Activated CD8-positive, alpha-beta T cell treated with anti-CD3 and anti-CD28 coated beads, Interleukin-2, amount 10 ng/mL, durations not matched to agents 7 days and 5 days (primary cell): ENCODE measurements at regions not wholly inside any gene's neighbourhood (a gene's known extent, or its start where the extent isn't known, plus 50 kb on each side); places are given as distances from the start of the nearest gene placed in this dataset.
A peak's percentile ranks its signal among the peaks of the same experiment; 100 is the strongest.

ENCODE experiments used
- ATAC-seq: fragments of 150-1000 bp; cut with Tn5 transposase; one replicate; pipeline ENCODE4 v1.10.0; 2021; ENCODE audit warnings: moderate library complexity
- CTCF ChIA-PET: fragments of 350-600 bp; sonication (Branson Sonifier 250); formaldehyde crosslinking; loops from one replicate; lab custom pipeline; 2021; ENCODE audit warnings: antibody characterized with exemption; lab: Charles Lee
- POLR2A ChIA-PET: fragments of 350-600 bp; sonication (Branson Sonifier 250); formaldehyde crosslinking; loops from one replicate; lab custom pipeline; 2021; ENCODE audit warnings: antibody characterized with exemption; lab: Charles Lee
- DNase-seq: peaks from one replicate; pipeline ENCODE4 v3.0.0-alpha.2; 2020
- H3K27ac Mint-ChIP-seq: one replicate; pipeline ENCODE4 v1.8.0; 2021; ENCODE audit warnings: mild to moderate bottlenecking, mixed read lengths
- H3K27me3 Mint-ChIP-seq: one replicate; pipeline ENCODE4 v1.8.0; 2021; ENCODE audit warnings: low read depth, mixed read lengths
- H3K36me3 Mint-ChIP-seq: one replicate; pipeline ENCODE4 v1.8.0; 2021; ENCODE audit warnings: low read depth, mixed read lengths
- H3K4me1 Mint-ChIP-seq: one replicate; pipeline ENCODE4 v1.8.0; 2021; ENCODE audit warnings: low read depth, mixed read lengths
- H3K4me3 Mint-ChIP-seq: one replicate; pipeline ENCODE4 v1.8.0; 2021; ENCODE audit warnings: mild to moderate bottlenecking, mixed read lengths
- H3K9me3 Mint-ChIP-seq: one replicate; pipeline ENCODE4 v1.8.0; 2022; ENCODE audit warnings: mixed read lengths; ENCODE audit not compliant: insufficient read depth

DNA sequence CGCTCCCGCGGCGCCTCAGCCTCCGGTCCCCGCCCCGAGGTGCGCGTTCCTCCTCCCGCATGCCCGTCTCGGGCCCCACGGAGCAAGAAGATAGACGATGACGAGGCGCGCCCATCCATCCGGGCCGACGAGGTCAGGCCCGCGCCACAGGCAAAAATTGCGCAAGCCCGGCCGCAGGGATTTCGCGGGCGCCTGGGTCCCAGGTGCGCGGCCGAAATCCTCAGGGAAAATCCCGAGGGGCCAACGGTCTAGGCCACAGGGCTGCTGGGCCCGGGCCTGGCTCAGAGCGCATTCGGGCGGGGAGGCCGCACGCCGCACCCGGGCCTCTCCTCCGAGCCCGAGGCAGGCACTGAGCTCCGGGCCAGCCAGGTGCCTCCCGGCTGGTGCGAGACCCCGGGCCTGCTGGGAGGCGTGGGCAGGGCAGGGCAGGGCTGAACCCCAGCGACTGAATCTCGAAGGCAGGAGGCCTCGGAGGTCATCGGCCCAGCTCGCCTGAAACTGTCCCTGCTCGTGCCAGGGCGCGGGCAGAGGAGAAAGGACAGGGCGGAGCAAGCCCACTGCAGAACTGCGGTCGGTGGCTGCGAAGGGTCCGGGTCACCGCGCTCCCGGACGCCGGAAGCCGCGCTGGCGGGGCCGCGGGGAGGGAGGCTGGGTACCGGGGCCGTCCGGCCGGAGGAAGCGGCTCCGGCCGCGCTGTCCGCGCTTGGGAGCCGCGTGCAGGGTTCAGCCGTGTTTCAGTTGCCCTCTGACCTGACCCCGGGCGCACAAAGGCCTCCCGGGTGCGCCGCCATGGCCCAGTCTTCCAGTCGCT is 66.8 kb downstream of the FOXD1 start:
- Mint-ChIP-seq H3K4me3 (no peak overlapping the region), H3K27ac (no peak overlapping the region), H3K9me3 (peaks cover 26% of the 10 kb centered on the region), H3K27me3 (peaks cover 76% of the 10 kb centered on the region), H3K4me1 (peaks cover 9% of the 10 kb centered on the region), H3K36me3 (peaks cover 25% of the 10 kb centered on the region)
- ATAC-seq (no peak), DNase-seq (no peak)
- ChIA-PET CTCF (no interaction called here), POLR2A (no interaction called here)

DNA sequence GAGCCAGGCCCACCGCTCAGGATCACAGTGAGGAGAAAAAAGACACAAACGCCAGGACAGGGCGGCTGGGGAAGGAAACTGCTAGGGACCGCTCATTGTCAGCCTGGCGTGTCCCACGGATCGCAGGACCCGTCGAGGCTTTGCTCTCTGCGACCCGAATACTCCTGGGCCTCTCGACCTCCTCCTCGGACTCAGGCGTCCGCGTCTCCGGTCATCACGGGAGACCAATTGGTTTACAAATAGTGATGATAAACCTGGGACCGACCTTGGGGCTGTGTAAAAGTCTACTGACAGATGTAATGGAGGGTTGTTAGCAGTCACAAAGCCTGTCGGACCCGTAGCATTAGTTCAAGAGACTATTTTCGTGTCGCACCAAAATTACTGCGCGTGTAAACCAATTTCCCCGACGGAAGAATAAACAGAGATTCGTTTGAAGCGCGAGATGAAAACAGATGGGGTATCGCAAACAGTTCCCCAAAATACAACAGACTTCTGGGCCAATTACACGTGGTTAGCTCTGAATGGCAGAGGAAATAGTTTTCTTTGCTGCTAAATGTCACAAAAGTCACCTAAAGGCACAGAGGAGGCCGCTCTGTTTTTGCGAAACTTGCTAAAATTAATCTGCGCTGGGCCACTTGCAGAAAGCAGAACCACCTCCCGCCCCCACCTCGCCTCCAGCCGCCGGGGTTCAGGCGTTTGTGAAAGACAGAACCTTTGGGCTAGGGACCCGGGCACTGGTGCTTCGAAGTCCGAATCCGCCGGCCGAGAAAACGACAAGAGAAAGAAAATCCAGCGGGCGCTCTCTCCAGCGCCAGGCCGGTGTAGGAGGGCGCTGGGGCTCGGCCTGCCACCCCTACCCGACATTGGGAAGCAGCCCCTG is 67.6 kb downstream of the FOXD1 start:
- CTCF ChIA-PET, result no interaction called here
- H3K4me1 Mint-ChIP-seq, result peaks cover 6% of the 10 kb centered on the region
- DNase-seq (no peak), ATAC-seq (no peak)
- H3K9me3 Mint-ChIP-seq, result peaks cover 21% of the 10 kb centered on the region
- POLR2A ChIA-PET, result no interaction called here
- peak overlapping the region; percentile 4 for H3K4me3 Mint-ChIP-seq
- peaks cover 23% of the 10 kb centered on the region for H3K36me3 Mint-ChIP-seq
- peak overlapping the region; percentile 17 for H3K27ac Mint-ChIP-seq
- H3K27me3 Mint-ChIP-seq, result peaks cover 75% of the 10 kb centered on the region

DNA sequence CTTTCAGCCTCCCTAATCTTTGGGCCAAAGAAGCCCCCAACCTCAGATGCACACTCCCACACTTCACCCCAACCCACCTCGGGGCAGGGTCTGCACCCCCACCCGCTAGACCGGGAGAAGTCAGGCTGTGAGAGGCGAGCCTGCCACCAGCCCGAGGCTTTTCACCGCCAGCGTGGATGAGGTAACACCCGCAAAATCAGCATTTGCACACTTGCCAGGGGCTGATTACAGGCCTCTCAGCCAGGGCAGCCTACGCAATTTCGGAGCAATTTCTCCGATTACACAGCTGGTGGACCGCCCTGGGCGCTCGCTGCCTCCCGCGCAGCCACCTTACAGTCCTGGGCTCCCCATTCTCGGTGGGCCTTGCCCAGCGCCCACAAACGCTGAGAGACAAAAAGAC is 68.5 kb downstream of the FOXD1 start:
- Mint-ChIP-seq H3K36me3 (peaks cover 20% of the 10 kb centered on the region), H3K4me3 (no peak overlapping the region), H3K9me3 (peaks cover 14% of the 10 kb centered on the region), H3K27ac (peak overlapping the region; percentile 15), H3K27me3 (peaks cover 75% of the 10 kb centered on the region), H3K4me1 (peaks cover 6% of the 10 kb centered on the region)
- CTCF ChIA-PET, result no interaction called here
- ATAC-seq (no peak), DNase-seq (no peak)
- POLR2A ChIA-PET, result no interaction called here

DNA sequence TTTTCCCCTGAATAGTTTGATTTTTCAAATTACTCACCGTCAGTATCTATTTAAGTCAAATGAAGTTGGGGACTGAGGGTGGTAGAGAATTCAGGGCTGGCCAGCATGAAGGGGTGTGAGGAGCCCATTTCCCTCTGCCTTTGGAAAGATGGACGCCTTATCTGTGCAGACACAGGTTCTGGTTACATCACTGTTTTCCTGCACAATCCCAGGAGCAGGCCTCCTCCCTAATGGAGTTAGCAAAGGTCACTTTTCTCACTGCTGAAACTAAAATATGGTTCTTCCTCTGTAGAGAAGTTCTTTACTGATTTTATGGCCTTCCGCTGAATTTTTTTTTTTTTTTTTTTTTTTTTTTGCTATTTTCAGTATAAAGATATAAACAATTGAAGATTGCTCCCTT is 69.1 kb downstream of the FOXD1 start:
- H3K4me3 Mint-ChIP-seq, result no peak overlapping the region
- H3K27ac Mint-ChIP-seq, result no peak overlapping the region
- no peak for DNase-seq

DNA sequence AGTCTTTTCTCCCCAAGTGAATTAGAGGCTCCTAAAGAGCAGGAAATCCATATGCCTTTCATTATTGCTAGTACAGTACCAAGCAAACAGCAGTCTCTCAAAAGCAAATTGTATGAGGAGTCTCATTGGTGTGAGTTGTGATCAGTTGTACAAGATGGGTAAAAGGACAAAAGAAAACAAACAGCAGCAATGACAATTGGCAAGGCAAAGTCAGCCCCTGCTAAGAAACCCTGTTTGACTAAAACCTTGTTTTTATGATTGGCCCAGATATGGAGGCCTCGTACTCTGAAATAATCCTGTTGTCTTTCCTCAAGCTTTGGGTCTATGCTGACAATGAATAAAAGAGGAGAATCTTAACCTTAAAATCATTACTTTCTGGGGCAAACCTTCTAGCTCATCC is 69.8 kb downstream of the FOXD1 start:
- DNase-seq (no peak), ATAC-seq (no peak)
- ChIA-PET CTCF (no interaction called here), POLR2A (no interaction called here)
- Mint-ChIP-seq H3K4me1 (peaks cover 6% of the 10 kb centered on the region), H3K4me3 (no peak overlapping the region), H3K9me3 (peaks cover 2% of the 10 kb centered on the region), H3K27ac (no peak overlapping the region), H3K36me3 (peaks cover 12% of the 10 kb centered on the region), H3K27me3 (peaks cover 78% of the 10 kb centered on the region)

More for the DNA sequence above, 69.1 kb downstream of the FOXD1 start:
- H3K36me3 Mint-ChIP-seq, result peaks cover 17% of the 10 kb centered on the region
- H3K27me3 Mint-ChIP-seq, result peaks cover 79% of the 10 kb centered on the region
- ChIA-PET POLR2A (no interaction called here), CTCF (no interaction called here)
- no peak for ATAC-seq
- H3K4me1 Mint-ChIP-seq, result peaks cover 6% of the 10 kb centered on the region
- peaks cover 8% of the 10 kb centered on the region for H3K9me3 Mint-ChIP-seq

DNA sequence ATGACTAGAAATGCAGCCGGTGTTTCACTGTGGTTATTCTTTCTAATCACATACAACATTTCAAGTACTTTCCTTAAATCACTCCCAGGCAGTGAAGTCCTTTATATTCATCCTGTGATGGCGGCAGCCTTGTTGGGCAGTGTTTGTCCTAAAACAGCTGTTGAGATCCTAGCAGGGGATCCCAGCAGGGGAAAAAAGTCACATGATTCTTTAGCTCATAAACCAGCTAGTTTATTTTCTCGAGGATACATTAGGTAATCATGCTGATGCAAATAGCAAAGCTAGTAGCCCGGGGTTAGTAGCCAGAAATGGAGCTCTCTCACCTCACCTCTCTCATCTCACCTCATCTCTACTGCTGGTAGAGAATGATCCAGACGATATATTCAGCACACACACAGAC is 70.5 kb downstream of the FOXD1 start:
- H3K36me3 Mint-ChIP-seq, result peaks cover 10% of the 10 kb centered on the region
- POLR2A ChIA-PET, result no interaction called here
- H3K4me1 Mint-ChIP-seq, result peaks cover 6% of the 10 kb centered on the region
- no peaks in the 10 kb centered on the region for H3K9me3 Mint-ChIP-seq
- H3K27me3 Mint-ChIP-seq, result peaks cover 71% of the 10 kb centered on the region
- H3K4me3 Mint-ChIP-seq, result no peak overlapping the region
- CTCF ChIA-PET, result interaction anchor here (0.6 kb wide), 1 partner anchor 144 kb away, joined by 3 read pairs; no protein-coding TSS in a partner anchor
- ATAC-seq, result no peak
- DNase-seq, result no peak
- H3K27ac Mint-ChIP-seq, result no peak overlapping the region

DNA sequence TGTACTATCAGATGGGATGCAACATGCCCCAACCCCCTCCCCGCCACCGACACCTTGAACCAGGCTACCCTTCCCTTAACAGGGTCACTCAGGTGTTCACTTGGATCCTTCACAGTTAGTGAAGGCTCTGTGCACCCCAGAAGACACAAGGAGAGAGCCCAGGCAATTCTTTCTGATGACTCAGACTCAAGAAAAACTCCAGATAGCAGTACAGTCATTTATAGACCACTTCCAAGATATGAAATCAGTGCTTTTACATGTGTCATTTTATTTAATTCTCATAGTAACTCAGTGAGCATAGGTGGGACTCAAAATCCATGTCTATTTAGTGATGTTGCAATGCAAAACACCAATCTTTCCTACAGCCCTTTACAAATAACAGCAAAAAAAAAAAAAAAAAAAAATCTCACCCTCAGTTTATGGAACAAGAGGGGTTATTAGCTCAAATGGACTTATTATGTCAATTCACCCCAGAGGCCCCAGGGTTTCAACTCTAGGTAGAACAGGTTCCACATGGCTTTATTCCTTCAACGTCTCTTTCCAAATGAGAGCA is 71.9 kb downstream of the FOXD1 start:
- Mint-ChIP-seq H3K27me3 (peaks cover 66% of the 10 kb centered on the region), H3K9me3 (no peaks in the 10 kb centered on the region), H3K36me3 (peaks cover 8% of the 10 kb centered on the region), H3K4me3 (no peak overlapping the region), H3K4me1 (peaks cover 6% of the 10 kb centered on the region), H3K27ac (no peak overlapping the region)
- POLR2A ChIA-PET, result no interaction called here
- no peak for ATAC-seq
- CTCF ChIA-PET, result no interaction called here
- no peak for DNase-seq

DNA sequence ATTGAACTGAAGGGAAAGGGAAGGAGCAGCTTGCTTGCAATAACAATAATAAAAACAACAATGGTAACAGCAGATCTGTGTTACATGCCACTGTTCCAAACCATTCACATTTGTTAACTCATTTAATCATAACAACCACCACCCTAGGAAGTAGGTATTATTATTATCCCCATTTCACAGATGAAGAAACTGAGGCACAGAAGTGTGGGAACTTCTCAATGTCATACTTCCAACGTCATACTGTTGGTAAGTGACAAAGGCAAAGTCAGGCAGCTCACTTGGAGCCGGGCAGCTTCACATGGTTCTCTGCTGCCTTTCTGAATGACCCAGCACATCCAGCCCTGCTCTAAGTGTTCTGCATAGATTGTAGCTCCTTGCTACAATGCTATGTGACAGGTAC is 72.6 kb downstream of the FOXD1 start:
- Mint-ChIP-seq H3K4me1 (peaks cover 3% of the 10 kb centered on the region), H3K27me3 (peaks cover 63% of the 10 kb centered on the region), H3K27ac (no peak overlapping the region), H3K36me3 (peaks cover 5% of the 10 kb centered on the region), H3K9me3 (no peaks in the 10 kb centered on the region), H3K4me3 (no peak overlapping the region)
- ATAC-seq (no peak), DNase-seq (no peak)
- ChIA-PET CTCF (no interaction called here), POLR2A (no interaction called here)

DNA sequence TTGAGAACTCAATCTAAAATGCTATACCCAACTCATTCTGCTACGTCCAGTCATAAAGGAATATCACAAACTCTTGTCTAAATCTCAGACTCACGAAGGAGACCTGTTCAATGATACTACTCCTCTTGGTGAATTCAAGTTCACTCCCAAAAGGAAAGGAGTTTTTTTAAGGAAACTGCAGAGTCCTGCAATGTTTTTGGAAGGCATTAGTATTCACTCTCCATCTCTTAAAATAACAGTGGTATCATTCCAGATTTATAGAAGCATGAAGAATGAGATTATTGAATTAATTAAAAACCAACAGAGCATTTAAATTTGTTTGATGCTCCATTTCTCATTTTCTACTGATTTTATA is 73.4 kb downstream of the FOXD1 start:
- Mint-ChIP-seq H3K27ac (no peak overlapping the region), H3K36me3 (peaks cover under 1% of the 10 kb centered on the region), H3K27me3 (peaks cover 55% of the 10 kb centered on the region), H3K4me1 (no peaks in the 10 kb centered on the region), H3K9me3 (no peaks in the 10 kb centered on the region), H3K4me3 (no peak overlapping the region)
- DNase-seq, result no peak
- no peak for ATAC-seq
- POLR2A ChIA-PET, result no interaction called here
- CTCF ChIA-PET, result no interaction called here

DNA sequence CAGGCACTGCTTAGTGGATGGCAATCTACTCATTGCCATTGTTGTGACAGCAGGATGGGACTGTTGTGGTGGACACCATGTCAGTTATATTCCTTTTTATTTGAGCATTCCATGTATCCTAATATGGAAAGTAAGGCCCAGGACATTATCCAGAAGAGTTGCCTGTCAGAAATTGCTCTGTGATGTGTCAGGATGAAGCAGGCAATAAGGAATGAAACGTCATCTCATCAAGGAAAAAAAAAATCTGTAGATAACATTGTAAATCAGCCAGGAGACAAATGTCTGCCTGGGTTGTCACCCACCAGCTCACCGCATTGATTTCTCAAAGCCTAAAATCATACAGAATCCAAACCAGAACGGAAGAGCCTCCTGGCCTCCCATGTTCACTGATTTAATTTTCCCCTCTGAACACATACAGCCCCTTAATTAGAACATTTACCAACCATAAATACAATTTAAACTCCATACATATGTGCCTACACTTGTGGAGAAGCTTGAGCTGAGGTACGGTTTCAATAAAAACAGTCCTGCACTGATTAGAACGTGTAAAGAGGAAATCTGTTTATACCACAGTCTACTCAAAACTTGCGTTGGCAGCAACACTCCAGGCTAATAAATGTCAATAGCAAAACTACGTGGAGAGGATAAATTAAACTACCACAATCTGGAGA is 73.9 kb downstream of the FOXD1 start:
- Mint-ChIP-seq H3K27ac (no peak overlapping the region), H3K4me3 (no peak overlapping the region), H3K27me3 (peaks cover 52% of the 10 kb centered on the region), H3K4me1 (no peaks in the 10 kb centered on the region), H3K9me3 (no peaks in the 10 kb centered on the region), H3K36me3 (no peaks in the 10 kb centered on the region)
- no peak for DNase-seq
- no peak for ATAC-seq
- CTCF ChIA-PET, result no interaction called here
- POLR2A ChIA-PET, result no interaction called here

DNA sequence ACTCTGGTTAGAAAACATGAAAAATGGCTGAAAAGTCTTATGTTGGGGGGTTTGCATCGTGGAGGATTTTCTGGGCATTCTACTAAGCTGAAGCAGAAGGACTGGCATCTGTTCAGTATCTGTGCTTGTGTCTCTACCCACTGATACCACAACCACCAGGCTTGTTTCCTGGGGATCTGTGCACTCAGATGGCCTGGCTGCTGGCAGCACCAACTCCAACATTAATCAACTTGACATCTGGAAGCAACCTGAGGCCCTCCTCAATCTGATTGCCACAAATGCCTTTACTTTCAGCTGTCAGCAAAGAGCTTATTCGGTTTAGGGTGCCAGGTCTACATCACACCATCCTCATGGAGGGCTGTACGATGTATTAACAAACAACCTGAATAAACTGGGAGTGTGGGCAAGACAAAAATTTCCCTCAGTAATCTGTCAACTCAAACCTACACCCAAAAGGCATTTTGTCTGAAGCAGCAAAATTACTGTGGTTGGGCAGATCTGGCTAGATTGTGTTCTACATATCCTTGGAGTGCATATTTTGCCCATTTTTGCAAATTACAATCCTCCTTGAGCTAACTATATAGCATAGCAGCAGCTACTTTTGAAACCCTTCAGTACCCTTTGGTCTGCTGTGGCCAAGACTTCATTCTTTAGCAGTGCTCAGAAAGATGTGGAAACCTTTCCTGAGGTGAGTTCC is 74.6 kb downstream of the FOXD1 start:
- Mint-ChIP-seq H3K4me1 (no peaks in the 10 kb centered on the region), H3K27me3 (peaks cover 46% of the 10 kb centered on the region), H3K4me3 (no peak overlapping the region), H3K36me3 (no peaks in the 10 kb centered on the region), H3K9me3 (no peaks in the 10 kb centered on the region), H3K27ac (no peak overlapping the region)
- POLR2A ChIA-PET, result no interaction called here
- ATAC-seq (no peak), DNase-seq (no peak)
- CTCF ChIA-PET, result no interaction called here
